ENCODE measurements at regions not wholly inside any gene's neighbourhood (a gene's known extent, or its start where the extent isn't known, plus 50 kb on each side); places are given as distances from the start of the nearest gene placed in this dataset.

DNA sequence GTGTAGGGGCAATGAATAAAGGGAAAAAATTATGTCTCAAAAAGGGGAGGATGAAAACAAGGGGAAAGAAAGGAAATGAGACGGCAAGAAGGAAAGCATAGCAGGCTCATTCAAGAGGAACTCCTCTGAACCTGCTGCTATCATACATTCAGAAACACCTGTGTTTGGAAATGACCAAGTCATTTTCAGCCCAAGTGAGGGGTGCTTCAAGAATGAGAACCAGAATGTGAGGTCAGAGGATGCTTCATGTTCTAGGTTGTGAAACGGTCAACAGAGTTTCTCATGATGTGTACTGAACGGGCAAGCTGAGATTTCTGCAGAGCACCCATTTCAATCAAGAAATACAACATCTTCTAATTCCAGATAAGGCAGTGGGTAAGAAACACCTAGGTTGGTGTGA, 1367.2 kb upstream of the CELF4 start:
- 97% methylated on average over 3 of the region's 3 CpGs; no CpG with 5 or more reads in 1 of the 2 experiments for WGBS, 2 experiments (ENCODE audit: extremely low coverage in 1 of 2, insufficient coverage in 1 of 2, insufficient read length in 1 of 2, insufficient replicate concordance in 2 of 2, low coverage in 1 of 2, low lambda C conversion rate in 2 of 2, missing lambda C conversion rate in 1 of 2)
- H3K23ac ChIP-seq (ENCODE audit: insufficient read length), result no peak overlapping the region

More for the DNA sequence above, 1367.2 kb upstream of the CELF4 start:
- H4K91ac ChIP-seq (replicated peaks; ENCODE audit: insufficient read length, low read length), result no peak overlapping the region
- no peaks in the 10 kb centered on the region for H3K79me1 ChIP-seq (ENCODE audit: low read depth, low read length)
- POLR2A ChIA-PET (ENCODE audit: partially characterized antibody), result no interaction called here
- no peaks in the 10 kb centered on the region for H3K36me3 ChIP-seq (ENCODE audit: control insufficient read depth in 2 of 4, insufficient read depth in 4 of 4, low read length in 3 of 4)
- no peak overlapping the region; the same call in 1 of the 2 replicates for H2BK12ac ChIP-seq (ENCODE audit: low read depth, low read length)
- FAIRE-seq (no peak), DNase-seq (ENCODE audit: low read depth in 1 of 2, low spot score in 2 of 2) (no peak)
- H3K9ac ChIP-seq (replicated peaks in 1 of 4; ENCODE audit: extremely low read depth in 1 of 4, low read depth in 3 of 4, low read length in 3 of 4), result no peak overlapping the region
- H2BK120ac ChIP-seq (replicated peaks; ENCODE audit: low read depth, low read length), result no peak overlapping the region
- no peak overlapping the region for H3K4ac ChIP-seq (replicated peaks; ENCODE audit: insufficient read length, low read depth, low read length)
- no peak overlapping the region for H4K5ac ChIP-seq (ENCODE audit: insufficient read length, low read depth, low read length)
- no peak overlapping the region for H4K8ac ChIP-seq (ENCODE audit: extremely low read depth, insufficient read depth, low read length)
- H2AK5ac ChIP-seq (ENCODE audit: low read depth, low read length), result no peak overlapping the region
- TF ChIP-seq CHD1 (IDR thresholded peaks at IDR 0.05; ENCODE audit: low read depth, low read length), result no peak
- CTCF ChIA-PET (ENCODE audit: partially characterized antibody), result no interaction called here
- no peak overlapping the region for H3K14ac ChIP-seq (ENCODE audit: insufficient read length)
- H3K9me3 ChIP-seq (ENCODE audit: insufficient read depth in 2 of 2, low read depth in 1 of 2, low read length in 1 of 2), result no peaks in the 10 kb centered on the region
- H3K56ac ChIP-seq (replicated peaks; ENCODE audit: insufficient read length, low read depth, low read length), result no peak overlapping the region
- H3K27me3 ChIP-seq (replicated peaks in 1 of 4; ENCODE audit: control insufficient read depth in 3 of 4, extremely low read depth in 1 of 4, insufficient read depth in 3 of 4, low read length in 3 of 4), result no peaks in the 10 kb centered on the region
- H2BK5ac ChIP-seq (ENCODE audit: low read depth, low read length), result no peak overlapping the region
- no peak overlapping the region for H3K27ac ChIP-seq (ENCODE audit: low read depth, low read length)
- no peaks in the 10 kb centered on the region for H4K20me1 ChIP-seq (replicated peaks in 1 of 2; ENCODE audit: control insufficient read depth in 1 of 2, insufficient read depth in 2 of 2, low read length in 2 of 2)
- no peak overlapping the region for H2AFZ ChIP-seq (ENCODE audit: low read length)
- H3K18ac ChIP-seq (ENCODE audit: extremely low read depth, low read length), result no peak overlapping the region
- H3K4me2 ChIP-seq (ENCODE audit: insufficient read depth in 1 of 2, low read depth in 2 of 2, low read length in 2 of 2), result no peak overlapping the region
- H2BK15ac ChIP-seq (ENCODE audit: low read length), result no peak overlapping the region
- H2BK20ac ChIP-seq (ENCODE audit: low read length), result no peak overlapping the region
- no peak overlapping the region for H3K4me3 ChIP-seq (ENCODE audit: extremely low read depth in 1 of 4, insufficient read depth in 2 of 4, low read depth in 3 of 4, low read length in 4 of 4)
- H3K4me1 ChIP-seq (replicated peaks in 1 of 4; ENCODE audit: control insufficient read depth in 3 of 4, insufficient read depth in 4 of 4, low read length in 3 of 4), result peaks cover 3 to 7% (median 6%) of the 10 kb centered on the region in 4 experiments; a peak in 4 of 7 replicates
- H3K79me2 ChIP-seq (ENCODE audit: control insufficient read depth in 1 of 2, insufficient read depth in 2 of 2, low read length in 2 of 2), result no peaks in the 10 kb centered on the region
- no peaks in the 10 kb centered on the region for H3K23me2 ChIP-seq (ENCODE audit: low read depth, low read length)

All from H1 (cell line).